ENCODE measurements at regions not wholly inside any gene's neighbourhood (a gene's known extent, or its start where the extent isn't known, plus 50 kb on each side); places are given as distances from the start of the nearest gene placed in this dataset.

- no peak for TF ChIP-seq EZH2 (IDR thresholded peaks at IDR 0.05; ENCODE audit: borderline replicate concordance, low read length)
- TF ChIP-seq CTCF (IDR thresholded peaks at IDR 0.05; ENCODE audit: low read length), result no peak
These were observed 97.9 kb downstream of the MAFB start for GRCh38 chr20:40591119-40591518.
